ENCODE measurements at regions not wholly inside any gene's neighbourhood (a gene's known extent, or its start where the extent isn't known, plus 50 kb on each side); places are given as distances from the start of the nearest gene placed in this dataset.

DNA sequence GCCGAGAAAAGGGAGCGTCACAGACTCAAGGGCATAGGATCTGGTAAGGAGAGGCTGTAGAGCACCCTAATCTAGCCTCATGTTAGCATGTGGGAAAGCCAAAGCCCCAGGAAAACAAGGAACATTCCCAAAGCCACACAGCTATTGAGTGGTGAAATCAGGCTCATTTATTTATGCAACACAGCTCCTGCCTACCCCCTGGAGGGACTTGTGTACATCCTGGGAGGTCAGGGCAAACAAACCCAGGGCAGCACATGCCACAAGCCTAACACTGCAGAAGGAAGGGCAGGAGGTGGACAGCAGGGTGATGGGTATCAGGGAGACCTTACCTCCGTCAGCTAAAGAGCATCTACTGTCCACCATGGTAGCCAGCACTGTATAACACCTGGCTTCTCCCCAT is 283.5 kb downstream of the RPLP1 start:
- WGBS: 62% methylated on average over 3 of the region's 3 CpGs
- TF ChIP-seq EGR1 (IDR thresholded peaks at IDR 0.05; ENCODE audit: low read depth in 2 of 2): no peak
- TF ChIP-seq, protein P1, sequence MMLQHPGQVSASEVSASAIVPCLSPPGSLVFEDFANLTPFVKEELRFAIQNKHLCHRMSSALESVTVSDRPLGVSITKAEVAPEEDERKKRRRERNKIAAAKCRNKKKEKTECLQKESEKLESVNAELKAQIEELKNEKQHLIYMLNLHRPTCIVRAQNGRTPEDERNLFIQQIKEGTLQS (IDR thresholded peaks at IDR 0.05): no peak
- Histone ChIP-seq H3K4me1 (ENCODE audit: control insufficient read depth in 4 of 4, insufficient read depth in 4 of 4, low read length in 3 of 4) (no peaks in the 10 kb centered on the region), H3K27ac (ENCODE audit: low read depth in 1 of 2, low read length in 2 of 2) (no peak overlapping the region), H3K9me3 (ENCODE audit: control insufficient read depth in 4 of 4, low read length in 3 of 4) (peaks cover 0 to 5% (median 2%) of the 10 kb centered on the region in 4 donors), H3K27me3 (ENCODE audit: control insufficient read depth in 4 of 4, insufficient read depth in 4 of 4, low read length in 3 of 4) (no peaks in the 10 kb centered on the region), H3K9ac (ENCODE audit: low read depth in 1 of 2, low read length in 2 of 2) (no peak overlapping the region), H3K4me3 (ENCODE audit: low read depth in 1 of 3, low read length in 3 of 3) (no peak overlapping the region), H3K36me3 (ENCODE audit: control insufficient read depth in 4 of 4, insufficient read depth in 3 of 4, low read depth in 1 of 4, low read length in 3 of 4) (no peaks in the 10 kb centered on the region)
- no peak for DNase-seq (ENCODE audit: low spot score)

DNA sequence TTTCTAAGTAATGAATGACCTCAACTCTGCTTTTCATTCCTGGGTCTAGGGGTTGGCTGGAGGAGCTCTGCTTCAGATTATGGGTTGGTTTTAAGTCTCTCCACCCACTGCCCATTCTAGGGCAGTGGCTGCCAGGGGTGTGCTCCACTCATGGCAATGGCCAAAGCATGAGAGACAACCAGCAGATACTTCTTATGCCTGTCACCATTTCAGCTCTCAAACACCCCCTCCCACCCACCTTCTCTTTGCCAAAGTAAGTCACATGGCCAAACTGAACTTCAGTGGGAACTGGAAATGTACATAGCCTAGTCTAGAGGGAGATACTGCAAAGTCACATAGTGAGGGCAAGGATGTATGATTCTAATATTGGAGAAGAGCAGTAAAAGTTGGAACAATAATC is 285.3 kb downstream of the RPLP1 start:
- H3K4me1 ChIP-seq (ENCODE audit: control insufficient read depth in 4 of 4, insufficient read depth in 4 of 4, low read length in 3 of 4): no peaks in the 10 kb centered on the region
- TF ChIP-seq EGR1 (IDR thresholded peaks at IDR 0.05; ENCODE audit: low read depth in 2 of 2) (no peak), RXRA (IDR thresholded peaks at IDR 0.05) (no peak), YY1 (IDR thresholded peaks at IDR 0.05) (no peak), GABPA (IDR thresholded peaks at IDR 0.05 in 1 of 2, conservative IDR thresholded peaks at IDR 0.05 in 1 of 2) (no peak), NR2F2 (IDR thresholded peaks at IDR 0.05) (no peak), HNF4A (conservative IDR thresholded peaks at IDR 0.05) (no peak), TAF1 (conservative IDR thresholded peaks at IDR 0.05) (no peak)
- TF ChIP-seq, protein P2, sequence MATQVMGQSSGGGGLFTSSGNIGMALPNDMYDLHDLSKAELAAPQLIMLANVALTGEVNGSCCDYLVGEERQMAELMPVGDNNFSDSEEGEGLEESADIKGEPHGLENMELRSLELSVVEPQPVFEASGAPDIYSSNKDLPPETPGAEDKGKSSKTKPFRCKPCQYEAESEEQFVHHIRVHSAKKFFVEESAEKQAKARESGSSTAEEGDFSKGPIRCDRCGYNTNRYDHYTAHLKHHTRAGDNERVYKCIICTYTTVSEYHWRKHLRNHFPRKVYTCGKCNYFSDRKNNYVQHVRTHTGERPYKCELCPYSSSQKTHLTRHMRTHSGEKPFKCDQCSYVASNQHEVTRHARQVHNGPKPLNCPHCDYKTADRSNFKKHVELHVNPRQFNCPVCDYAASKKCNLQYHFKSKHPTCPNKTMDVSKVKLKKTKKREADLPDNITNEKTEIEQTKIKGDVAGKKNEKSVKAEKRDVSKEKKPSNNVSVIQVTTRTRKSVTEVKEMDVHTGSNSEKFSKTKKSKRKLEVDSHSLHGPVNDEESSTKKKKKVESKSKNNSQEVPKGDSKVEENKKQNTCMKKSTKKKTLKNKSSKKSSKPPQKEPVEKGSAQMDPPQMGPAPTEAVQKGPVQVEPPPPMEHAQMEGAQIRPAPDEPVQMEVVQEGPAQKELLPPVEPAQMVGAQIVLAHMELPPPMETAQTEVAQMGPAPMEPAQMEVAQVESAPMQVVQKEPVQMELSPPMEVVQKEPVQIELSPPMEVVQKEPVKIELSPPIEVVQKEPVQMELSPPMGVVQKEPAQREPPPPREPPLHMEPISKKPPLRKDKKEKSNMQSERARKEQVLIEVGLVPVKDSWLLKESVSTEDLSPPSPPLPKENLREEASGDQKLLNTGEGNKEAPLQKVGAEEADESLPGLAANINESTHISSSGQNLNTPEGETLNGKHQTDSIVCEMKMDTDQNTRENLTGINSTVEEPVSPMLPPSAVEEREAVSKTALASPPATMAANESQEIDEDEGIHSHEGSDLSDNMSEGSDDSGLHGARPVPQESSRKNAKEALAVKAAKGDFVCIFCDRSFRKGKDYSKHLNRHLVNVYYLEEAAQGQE (IDR thresholded peaks at IDR 0.05): no peak
- TF ChIP-seq, protein P3, sequence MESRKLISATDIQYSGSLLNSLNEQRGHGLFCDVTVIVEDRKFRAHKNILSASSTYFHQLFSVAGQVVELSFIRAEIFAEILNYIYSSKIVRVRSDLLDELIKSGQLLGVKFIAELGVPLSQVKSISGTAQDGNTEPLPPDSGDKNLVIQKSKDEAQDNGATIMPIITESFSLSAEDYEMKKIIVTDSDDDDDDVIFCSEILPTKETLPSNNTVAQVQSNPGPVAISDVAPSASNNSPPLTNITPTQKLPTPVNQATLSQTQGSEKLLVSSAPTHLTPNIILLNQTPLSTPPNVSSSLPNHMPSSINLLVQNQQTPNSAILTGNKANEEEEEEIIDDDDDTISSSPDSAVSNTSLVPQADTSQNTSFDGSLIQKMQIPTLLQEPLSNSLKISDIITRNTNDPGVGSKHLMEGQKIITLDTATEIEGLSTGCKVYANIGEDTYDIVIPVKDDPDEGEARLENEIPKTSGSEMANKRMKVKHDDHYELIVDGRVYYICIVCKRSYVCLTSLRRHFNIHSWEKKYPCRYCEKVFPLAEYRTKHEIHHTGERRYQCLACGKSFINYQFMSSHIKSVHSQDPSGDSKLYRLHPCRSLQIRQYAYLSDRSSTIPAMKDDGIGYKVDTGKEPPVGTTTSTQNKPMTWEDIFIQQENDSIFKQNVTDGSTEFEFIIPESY (IDR thresholded peaks at IDR 0.05): no peak
- TF ChIP-seq, protein P1 (IDR thresholded peaks at IDR 0.05): no peak
- TF ChIP-seq, protein P4, sequence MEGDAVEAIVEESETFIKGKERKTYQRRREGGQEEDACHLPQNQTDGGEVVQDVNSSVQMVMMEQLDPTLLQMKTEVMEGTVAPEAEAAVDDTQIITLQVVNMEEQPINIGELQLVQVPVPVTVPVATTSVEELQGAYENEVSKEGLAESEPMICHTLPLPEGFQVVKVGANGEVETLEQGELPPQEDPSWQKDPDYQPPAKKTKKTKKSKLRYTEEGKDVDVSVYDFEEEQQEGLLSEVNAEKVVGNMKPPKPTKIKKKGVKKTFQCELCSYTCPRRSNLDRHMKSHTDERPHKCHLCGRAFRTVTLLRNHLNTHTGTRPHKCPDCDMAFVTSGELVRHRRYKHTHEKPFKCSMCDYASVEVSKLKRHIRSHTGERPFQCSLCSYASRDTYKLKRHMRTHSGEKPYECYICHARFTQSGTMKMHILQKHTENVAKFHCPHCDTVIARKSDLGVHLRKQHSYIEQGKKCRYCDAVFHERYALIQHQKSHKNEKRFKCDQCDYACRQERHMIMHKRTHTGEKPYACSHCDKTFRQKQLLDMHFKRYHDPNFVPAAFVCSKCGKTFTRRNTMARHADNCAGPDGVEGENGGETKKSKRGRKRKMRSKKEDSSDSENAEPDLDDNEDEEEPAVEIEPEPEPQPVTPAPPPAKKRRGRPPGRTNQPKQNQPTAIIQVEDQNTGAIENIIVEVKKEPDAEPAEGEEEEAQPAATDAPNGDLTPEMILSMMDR (IDR thresholded peaks at IDR 0.05; ENCODE audit: low read depth, low read length, missing input control): no peak
- H3K9me3 ChIP-seq (ENCODE audit: control insufficient read depth in 4 of 4, low read length in 3 of 4): peaks cover 0 to 5% (median 2%) of the 10 kb centered on the region in 4 donors
- no peak overlapping the region for H3K27ac ChIP-seq (ENCODE audit: low read depth in 1 of 2, low read length in 2 of 2)
- H3K4me3 ChIP-seq (ENCODE audit: low read depth in 1 of 3, low read length in 3 of 3): no peak overlapping the region
- H3K36me3 ChIP-seq (ENCODE audit: control insufficient read depth in 4 of 4, insufficient read depth in 3 of 4, low read depth in 1 of 4, low read length in 3 of 4): no peaks in the 10 kb centered on the region
- no peaks in the 10 kb centered on the region for H3K27me3 ChIP-seq (ENCODE audit: control insufficient read depth in 4 of 4, insufficient read depth in 4 of 4, low read length in 3 of 4)
- no peak overlapping the region for H3K9ac ChIP-seq (ENCODE audit: low read depth in 1 of 2, low read length in 2 of 2)
- DNase-seq (ENCODE audit: low spot score): no peak

All from liver (tissue), 8 donors.